ENCODE measurements at regions not wholly inside any gene's neighbourhood (a gene's known extent, or its start where the extent isn't known, plus 50 kb on each side); places are given as distances from the start of the nearest gene placed in this dataset.

DNA sequence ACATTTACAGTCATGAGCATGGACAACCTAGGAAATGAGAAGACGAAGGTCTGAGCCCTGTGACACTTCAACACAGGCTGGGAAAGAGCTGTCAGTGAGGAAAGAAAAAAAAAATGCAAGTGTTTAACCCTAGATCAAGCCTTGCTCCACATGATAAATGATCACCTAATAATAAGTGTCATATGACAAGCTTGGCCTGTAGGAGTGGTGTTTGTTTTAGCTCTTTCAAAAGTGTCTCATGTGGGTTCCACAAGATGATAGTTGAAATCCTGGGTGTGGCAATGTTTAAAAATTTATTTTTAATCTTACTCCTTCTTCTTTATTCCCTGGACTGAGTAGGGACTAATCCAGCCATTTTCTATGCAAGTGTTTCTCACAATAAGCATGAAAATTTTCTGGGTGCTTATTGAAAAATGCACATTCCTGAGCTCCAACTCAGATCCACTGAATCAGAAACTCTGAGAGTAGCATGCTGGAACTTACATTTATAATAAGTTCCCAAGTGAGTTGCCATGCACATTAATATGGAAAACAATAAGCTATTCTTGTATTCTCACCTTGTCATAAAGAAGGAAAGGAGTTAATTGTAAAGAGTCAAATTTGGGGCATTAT, 138.3 kb downstream of the AREG start:
- no peak for TF ChIP-seq CTCF (IDR thresholded peaks at IDR 0.05)
- TF ChIP-seq POLR2A (IDR thresholded peaks at IDR 0.05), result no peak
